ENCODE measurements at regions not wholly inside any gene's neighbourhood (a gene's known extent, or its start where the extent isn't known, plus 50 kb on each side); places are given as distances from the start of the nearest gene placed in this dataset.

GRCh38 chr2:241992753-241993152 lies 123.2 kb downstream of the RTP5 start:
- H3K4me3 ChIP-seq = no peak overlapping the region
- H4K20me1 ChIP-seq (ENCODE audit: control insufficient read depth, insufficient read depth) = no peaks in the 10 kb centered on the region
- FAIRE-seq = no peak
- no peaks in the 10 kb centered on the region for H3K79me2 ChIP-seq (ENCODE audit: control insufficient read depth, insufficient read depth, low read length)
- no peak overlapping the region for H2AFZ ChIP-seq (ENCODE audit: control insufficient read depth, low read depth, low read length)
- 80% methylated on average over 14 of the region's 14 CpGs for WGBS (ENCODE audit: insufficient coverage, insufficient replicate concordance, low lambda C conversion rate, missing lambda C conversion rate)
- CTCF ChIA-PET = no interaction called here
- RAD21 ChIA-PET (ENCODE audit: unreplicated experiment) = no interaction called here
- no peaks in the 10 kb centered on the region for H3K27me3 ChIP-seq (replicated peaks in 1 of 2; ENCODE audit: control insufficient read depth in 2 of 2, insufficient read depth in 2 of 2, low read length in 1 of 2)
- SMC1A ChIA-PET (ENCODE audit: uncharacterized antibody, unreplicated experiment) = no interaction called here
- H3K9me3 ChIP-seq (replicated peaks; ENCODE audit: control insufficient read depth, insufficient read depth, low read length) = no peaks in the 10 kb centered on the region; the same call in 2 of the 3 replicates
- no peak for DNase-seq (ENCODE audit: low read depth, low spot score)
- in situ Hi-C loops (cut with MboI) = no loop called here
- POLR2A ChIA-PET = no interaction called here
- H3K9ac ChIP-seq (ENCODE audit: control insufficient read depth, insufficient read depth, low read length) = no peak overlapping the region
- no peak for ATAC-seq
- H3K36me3 ChIP-seq (ENCODE audit: control insufficient read depth in 2 of 2, insufficient read depth in 2 of 2, low read length in 1 of 2) = no peaks in the 10 kb centered on the region
- no peak overlapping the region for H3K27ac ChIP-seq (ENCODE audit: control insufficient read depth, insufficient read depth)
- no peak overlapping the region for H3K4me2 ChIP-seq (ENCODE audit: control insufficient read depth, insufficient read depth)
- no peaks in the 10 kb centered on the region for H3K4me1 ChIP-seq (ENCODE audit: control insufficient read depth, insufficient read depth, low read length)
- BruUV-seq (replicated peaks) = no TSS peak
- intact Hi-C loops (cut with micrococcal nuclease; ENCODE audit: unreplicated experiment) = no loop called here
- TF ChIP-seq NR2C2 (IDR thresholded peaks at IDR 0.05; ENCODE audit: borderline replicate concordance, control insufficient read depth, insufficient read length, low read depth) (no peak), MTA2 (IDR thresholded peaks at IDR 0.05; ENCODE audit: low read depth) (no peak), NFYB (IDR thresholded peaks at IDR 0.05; ENCODE audit: insufficient read depth, low read depth, low read length) (no peak), SPI1 (IDR thresholded peaks at IDR 0.05; ENCODE audit: borderline replicate concordance, insufficient read depth, low read depth, low read length) (no peak), ETV6 (conservative IDR thresholded peaks at IDR 0.05 in 1 of 2, IDR thresholded peaks at IDR 0.05 in 1 of 2; ENCODE audit: borderline replicate concordance in 1 of 2, low read depth in 1 of 2) (no peak), MYB (IDR thresholded peaks at IDR 0.05; ENCODE audit: borderline replicate concordance, low read depth, low read length) (no peak), SUZ12 (IDR thresholded peaks at IDR 0.05; ENCODE audit: unreplicated experiment) (no peak), MEF2B (IDR thresholded peaks at IDR 0.05; ENCODE audit: partially characterized antibody, poor library complexity, severe bottlenecking) (no peak), ZBTB40 (IDR thresholded peaks at IDR 0.05; ENCODE audit: borderline replicate concordance) (no peak), PKNOX1 (IDR thresholded peaks at IDR 0.05) (no peak), SMC3 (IDR thresholded peaks at IDR 0.05; ENCODE audit: borderline replicate concordance, low read length) (no peak), RBBP5 (conservative IDR thresholded peaks at IDR 0.05) (no peak), CTCF (IDR thresholded peaks at IDR 0.05 in 2 of 3, conservative IDR thresholded peaks at IDR 0.05 in 1 of 3; ENCODE audit: control insufficient read depth in 2 of 3, extremely low read depth in 1 of 3, insufficient read depth in 1 of 3, low read depth in 3 of 3, low read length in 3 of 3) (no peak), SMAD1 (IDR thresholded peaks at IDR 0.05; ENCODE audit: low read depth, partially characterized antibody) (no peak), SIN3A (IDR thresholded peaks at IDR 0.05; ENCODE audit: low read depth, low read length) (no peak), GATAD2B (conservative IDR thresholded peaks at IDR 0.05; ENCODE audit: low read depth) (no peak), SMAD5 (IDR thresholded peaks at IDR 0.05; ENCODE audit: low read depth) (no peak), LARP7 (IDR thresholded peaks at IDR 0.05) (no peak), ESRRA (IDR thresholded peaks at IDR 0.05; ENCODE audit: low read length) (no peak)
